ENCODE measurements at regions not wholly inside any gene's neighbourhood (a gene's known extent, or its start where the extent isn't known, plus 50 kb on each side); places are given as distances from the start of the nearest gene placed in this dataset.

DNA sequence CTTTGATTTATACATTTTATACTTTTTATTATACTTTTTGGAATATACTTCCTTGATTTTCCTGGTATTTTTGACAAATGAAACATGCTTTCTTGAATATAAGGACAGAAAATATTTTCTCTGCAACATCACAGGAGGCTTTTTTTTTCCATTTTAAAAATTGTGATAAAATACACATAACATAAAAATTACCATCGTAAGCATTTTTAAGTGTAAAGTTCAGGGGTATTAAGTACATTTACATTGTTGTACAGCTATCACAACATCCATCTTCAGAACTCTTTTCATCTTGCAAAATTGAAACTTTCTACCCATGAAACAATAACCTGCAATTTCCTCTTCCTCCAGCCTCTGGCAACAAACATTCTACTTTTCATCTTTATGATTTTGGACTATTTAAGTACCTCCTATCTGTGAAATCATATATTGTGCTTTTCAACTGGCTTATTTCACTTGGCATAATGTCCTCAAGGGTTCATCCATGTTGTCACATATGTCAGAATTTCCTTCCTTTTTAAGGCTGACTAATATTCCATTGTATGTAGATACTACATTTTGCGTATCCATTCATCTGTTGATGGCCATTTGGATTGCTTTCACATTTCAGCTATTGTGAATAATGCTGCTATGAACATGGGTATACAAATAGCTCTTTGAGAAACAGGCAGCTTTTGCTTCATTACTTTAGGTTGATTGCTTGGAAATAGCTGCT, 412.6 kb downstream of the RAPGEF2 start:
- no peak overlapping the region for H3K4me3 ChIP-seq
- 87 to 92% (median 91%) methylated on average over 2 of the region's 2 CpGs for WGBS, 3 donors
- no peak for ATAC-seq
- no peak for DNase-seq
- H3K27ac ChIP-seq = no peak overlapping the region
- no peaks in the 10 kb centered on the region for H3K9me3 ChIP-seq
- H3K27me3 ChIP-seq (ENCODE audit: insufficient read depth in 3 of 3, low read length in 2 of 3) = no peaks in the 10 kb centered on the region
- intact Hi-C loops (cut with DNase I) = no loop called here
- H3K4me1 ChIP-seq = no peaks in the 10 kb centered on the region
- H3K36me3 ChIP-seq (ENCODE audit: insufficient read depth in 1 of 2, low read depth in 1 of 2) = no peaks in the 10 kb centered on the region
- TF ChIP-seq CTCF (IDR thresholded peaks at IDR 0.05) = no peak

GRCh38 chr4:159516556-159517140, 413.8 kb downstream of the RAPGEF2 start:
- intact Hi-C loops (cut with DNase I) = no loop called here
- Histone ChIP-seq H3K4me3 (no peak overlapping the region), H3K9me3 (no peaks in the 10 kb centered on the region), H3K27ac (no peak overlapping the region), H3K27me3 (ENCODE audit: insufficient read depth in 3 of 3, low read length in 2 of 3) (no peaks in the 10 kb centered on the region), H3K36me3 (ENCODE audit: insufficient read depth in 1 of 2, low read depth in 1 of 2) (no peaks in the 10 kb centered on the region), H3K4me1 (no peaks in the 10 kb centered on the region)
- DNase-seq = no peak
- no peak for ATAC-seq
- no peak for TF ChIP-seq CTCF (IDR thresholded peaks at IDR 0.05)

- H3K27ac ChIP-seq = no peak overlapping the region
- no peak for TF ChIP-seq CTCF (IDR thresholded peaks at IDR 0.05)
- H3K4me1 ChIP-seq = no peaks in the 10 kb centered on the region
- 50 to 52% (median 51%) methylated on average over 4 of the region's 4 CpGs for WGBS, 3 donors
- no peaks in the 10 kb centered on the region for H3K9me3 ChIP-seq
- no peak for ATAC-seq
- intact Hi-C loops (cut with DNase I) = no loop called here
- no peaks in the 10 kb centered on the region for H3K36me3 ChIP-seq (ENCODE audit: insufficient read depth in 1 of 2, low read depth in 1 of 2)
- no peak overlapping the region for H3K4me3 ChIP-seq
- H3K27me3 ChIP-seq (ENCODE audit: insufficient read depth in 3 of 3, low read length in 2 of 3) = no peaks in the 10 kb centered on the region
- no peak for DNase-seq
These were observed 417.2 kb downstream of the RAPGEF2 start for GRCh38 chr4:159520074-159520473.

DNA sequence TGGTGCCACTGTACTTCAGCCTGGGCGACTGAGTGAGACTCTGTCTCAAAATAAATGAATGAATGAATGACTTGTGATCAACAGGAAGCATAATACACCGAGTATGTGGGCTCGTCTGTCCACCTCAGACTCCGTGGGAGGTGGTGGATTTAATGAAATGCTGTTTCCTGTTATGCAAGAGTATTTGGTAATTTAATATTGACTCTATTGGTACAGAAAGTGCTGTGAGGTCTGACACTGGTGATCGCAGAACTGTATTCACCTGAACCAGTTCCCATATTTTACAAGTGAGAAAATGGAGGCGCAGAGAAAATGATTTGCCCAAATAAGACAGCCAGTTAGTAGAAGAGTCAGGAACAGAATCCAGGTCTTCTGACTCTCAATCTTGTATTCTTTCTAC, 423.3 kb downstream of the RAPGEF2 start:
- no peak for DNase-seq
- Histone ChIP-seq H3K36me3 (ENCODE audit: insufficient read depth in 1 of 2, low read depth in 1 of 2) (no peaks in the 10 kb centered on the region), H3K9me3 (no peaks in the 10 kb centered on the region), H3K27me3 (ENCODE audit: insufficient read depth in 3 of 3, low read length in 2 of 3) (no peaks in the 10 kb centered on the region), H3K4me1 (no peaks in the 10 kb centered on the region), H3K4me3 (no peak overlapping the region), H3K27ac (no peak overlapping the region)
- WGBS, 3 donors = 68 to 79% (median 79%) methylated on average over 6 of the region's 6 CpGs
- intact Hi-C loops (cut with DNase I) = no loop called here
- TF ChIP-seq CTCF (IDR thresholded peaks at IDR 0.05) = no peak
- ATAC-seq = no peak

- 85 to 91% (median 89%) methylated on average over 1 of the region's 1 CpG for WGBS, 3 donors
- TF ChIP-seq CTCF (IDR thresholded peaks at IDR 0.05) = no peak
- DNase-seq = no peak
These were observed 431.8 kb downstream of the RAPGEF2 start for GRCh38 chr4:159534655-159535054.

More at GRCh38 chr4:159534655-159535054, 431.8 kb downstream of the RAPGEF2 start:
- H3K36me3 ChIP-seq (ENCODE audit: insufficient read depth in 1 of 2, low read depth in 1 of 2) = no peaks in the 10 kb centered on the region
- no peaks in the 10 kb centered on the region for H3K4me1 ChIP-seq
- no peak for ATAC-seq
- peaks cover 0 to 3% (median 0%) of the 10 kb centered on the region in 3 donors for H3K27me3 ChIP-seq (ENCODE audit: insufficient read depth in 3 of 3, low read length in 2 of 3)
- H3K4me3 ChIP-seq = no peak overlapping the region
- H3K9me3 ChIP-seq = peaks cover 12% of the 10 kb centered on the region
- H3K27ac ChIP-seq = no peak overlapping the region
- intact Hi-C loops (cut with DNase I) = no loop called here
